ENCODE measurements at regions not wholly inside any gene's neighbourhood (a gene's known extent, or its start where the extent isn't known, plus 50 kb on each side); places are given as distances from the start of the nearest gene placed in this dataset.
"Not testable (repeated sequence)": the region's sequence is repeated elsewhere in the genome, so short reads cannot be mapped to it uniquely, and the experiment has no call there.

- DNase-seq (ENCODE audit: low read depth) = no peak
Measured at GRCh38 chr13:37475151-37475550, 123.4 kb downstream of the POSTN start.

DNA sequence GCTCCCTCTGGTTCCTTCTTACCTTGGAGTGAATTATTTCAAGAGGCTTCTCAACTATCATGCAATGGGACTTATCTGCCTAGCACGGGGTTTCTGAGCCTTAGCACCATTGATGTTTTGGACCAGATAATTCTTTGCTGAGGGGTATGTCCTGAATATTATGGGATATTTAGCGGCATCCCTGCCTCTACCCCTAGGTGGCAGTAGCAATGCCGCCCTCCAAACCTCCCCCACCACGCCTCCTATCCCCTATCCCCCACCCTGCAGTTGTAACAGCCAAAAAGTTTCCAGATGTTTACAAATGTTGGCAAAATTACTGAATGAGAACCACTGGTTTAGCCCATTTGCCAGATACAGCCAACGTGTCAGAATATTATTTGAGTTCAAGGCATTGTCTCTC lies 125.5 kb downstream of the POSTN start:
- DNase-seq (ENCODE audit: low read depth) = no peak

DNA sequence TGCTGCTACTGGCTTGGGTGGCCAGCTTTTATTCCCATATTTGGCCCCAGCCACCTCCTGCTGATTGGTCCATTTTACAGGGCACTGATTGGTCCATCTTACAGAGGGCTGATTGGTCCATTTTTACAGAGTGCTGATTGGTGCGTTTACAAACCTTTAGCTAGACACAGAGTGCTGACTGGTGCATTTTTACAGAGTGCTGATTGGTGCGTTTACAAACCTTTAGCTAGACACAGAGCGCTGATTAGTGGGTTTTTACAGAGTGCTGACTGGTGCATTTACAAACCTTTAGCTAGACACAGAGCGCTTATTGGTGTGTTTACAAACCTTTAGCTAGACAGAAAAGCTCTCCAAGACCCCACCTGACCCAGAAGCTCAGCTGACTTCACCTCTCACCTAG lies 126.3 kb downstream of the POSTN start:
- DNase-seq (ENCODE audit: low read depth) = not testable (repeated sequence)

DNA sequence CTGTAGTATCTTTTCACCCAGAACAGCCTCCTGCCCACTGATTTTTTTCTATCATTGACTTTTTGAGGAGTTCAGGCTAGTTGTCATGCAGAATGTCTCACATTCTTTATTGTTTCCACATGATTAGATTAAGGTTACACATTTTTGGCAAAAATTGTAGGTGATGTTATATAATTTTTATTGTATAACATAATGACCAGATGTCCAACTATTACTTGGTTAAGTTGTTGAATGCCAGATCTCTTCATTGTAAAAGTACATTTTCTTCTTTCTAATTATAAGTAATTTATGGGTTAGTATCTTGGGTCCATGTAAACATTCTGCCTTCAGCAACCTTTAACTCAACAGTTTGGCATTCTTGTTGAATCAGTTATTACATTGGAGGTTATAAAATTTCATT lies 138.4 kb downstream of the POSTN start:
- no peak for DNase-seq (ENCODE audit: low read depth)

DNA sequence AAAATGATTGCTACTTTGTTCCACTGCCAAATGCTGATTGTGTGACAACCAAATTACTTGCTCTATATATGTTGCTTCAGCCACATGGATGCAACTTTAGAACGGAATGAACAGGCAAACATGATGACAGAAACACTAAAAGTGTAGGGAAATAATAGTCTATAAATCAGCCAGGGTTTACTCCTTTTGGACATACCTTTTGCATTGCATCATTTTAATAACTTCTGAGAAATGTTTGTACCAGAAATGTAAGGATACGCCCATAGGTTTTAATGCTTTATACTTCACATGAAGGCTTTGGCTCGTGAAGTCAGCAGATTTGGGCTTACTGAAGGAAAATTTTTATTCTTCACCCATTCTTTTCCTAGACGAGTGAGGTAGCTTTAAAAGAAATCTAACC lies 141.0 kb downstream of the POSTN start:
- DNase-seq (ENCODE audit: low read depth) = no peak

GRCh38 chr13:37456506-37456905 lies 142.1 kb downstream of the POSTN start:
- no peak for DNase-seq (ENCODE audit: low read depth)

DNA sequence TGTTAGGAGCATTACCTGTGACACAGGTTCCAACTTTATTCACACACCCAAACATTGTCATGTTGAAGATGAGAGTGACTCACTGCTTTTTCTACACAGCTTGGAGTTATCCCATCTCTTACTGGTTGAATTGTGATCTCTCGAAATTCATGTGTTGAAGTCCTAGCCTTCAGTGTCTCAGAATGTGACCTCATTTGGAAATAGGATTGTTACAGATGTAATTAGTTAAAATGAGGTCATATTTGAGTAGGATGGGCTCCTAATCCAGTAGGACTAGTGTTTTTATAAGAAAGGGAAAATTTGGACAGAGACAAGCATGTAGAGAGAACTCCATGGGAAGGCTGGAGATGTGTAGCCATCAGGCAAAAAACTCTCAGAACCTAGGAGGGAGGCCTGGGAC lies 142.5 kb downstream of the POSTN start:
- DNase-seq (ENCODE audit: low read depth) = no peak

DNA sequence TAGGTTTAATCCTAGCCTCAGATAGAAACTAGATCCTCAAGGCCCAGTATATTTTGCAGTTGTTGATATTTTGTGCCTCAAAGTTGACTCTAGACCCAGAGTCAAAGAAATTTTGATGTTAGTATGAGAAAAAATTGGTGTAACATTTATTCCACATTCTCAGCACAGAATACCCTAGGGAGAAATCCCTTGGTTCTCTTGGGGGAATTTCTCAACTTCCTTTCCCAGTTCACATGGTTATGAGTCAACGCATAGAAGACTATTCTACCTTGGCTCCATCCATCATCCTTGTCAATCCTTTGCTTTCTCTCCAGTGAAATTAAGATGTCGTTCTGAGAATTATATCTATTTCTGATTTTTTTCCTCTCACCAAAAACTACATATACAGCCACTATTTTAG lies 145.3 kb downstream of the POSTN start:
- DNase-seq (ENCODE audit: low read depth) = no peak

- DNase-seq (ENCODE audit: low read depth) = no peak
Measured at GRCh38 chr13:37450276-37450675, 148.3 kb downstream of the POSTN start.

DNA sequence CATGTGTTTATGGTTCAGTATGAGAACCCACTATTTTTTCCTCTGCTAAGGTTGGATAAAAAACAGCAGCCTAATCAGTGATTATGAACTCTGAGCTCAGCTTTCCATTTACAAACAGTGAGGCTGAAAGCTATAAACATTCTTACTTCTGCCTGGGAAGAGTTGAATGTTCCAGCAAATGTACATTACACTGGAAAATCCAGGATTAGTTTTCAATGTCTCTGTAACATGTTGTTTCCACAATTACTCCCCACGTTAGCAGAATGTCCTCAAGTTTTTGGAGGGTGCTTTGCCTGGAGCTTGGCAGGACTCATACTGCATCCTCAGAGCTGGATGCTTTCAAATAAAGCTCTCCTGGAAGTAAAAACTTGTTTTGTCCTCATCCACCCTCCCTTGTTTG lies 150.4 kb downstream of the POSTN start:
- DNase-seq (ENCODE audit: low read depth) = no peak

DNA sequence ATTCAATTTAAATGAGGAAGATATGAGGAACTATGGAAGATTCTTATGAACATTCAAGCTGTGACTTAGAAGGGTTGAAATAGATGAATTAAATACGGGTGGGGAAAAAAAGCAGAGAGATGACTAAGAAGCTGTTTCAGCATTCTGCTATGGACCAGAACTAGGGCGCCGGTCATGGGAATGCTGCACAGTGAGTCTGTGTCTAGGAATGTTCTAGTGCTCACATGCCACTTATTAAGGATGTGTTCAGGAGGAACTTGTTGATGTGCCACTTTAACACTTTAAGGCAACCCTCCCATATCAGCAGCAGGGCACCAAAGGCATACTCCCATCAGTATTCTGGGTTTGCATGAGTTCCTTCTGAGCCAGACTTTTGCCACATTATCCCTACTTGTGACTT lies 152.1 kb downstream of the POSTN start:
- peak; percentile 97 for DNase-seq (ENCODE audit: low read depth)

- peak; percentile 79 for DNase-seq (ENCODE audit: low read depth)
Measured at GRCh38 chr13:37443538-37443937, 155.0 kb downstream of the POSTN start.

DNA sequence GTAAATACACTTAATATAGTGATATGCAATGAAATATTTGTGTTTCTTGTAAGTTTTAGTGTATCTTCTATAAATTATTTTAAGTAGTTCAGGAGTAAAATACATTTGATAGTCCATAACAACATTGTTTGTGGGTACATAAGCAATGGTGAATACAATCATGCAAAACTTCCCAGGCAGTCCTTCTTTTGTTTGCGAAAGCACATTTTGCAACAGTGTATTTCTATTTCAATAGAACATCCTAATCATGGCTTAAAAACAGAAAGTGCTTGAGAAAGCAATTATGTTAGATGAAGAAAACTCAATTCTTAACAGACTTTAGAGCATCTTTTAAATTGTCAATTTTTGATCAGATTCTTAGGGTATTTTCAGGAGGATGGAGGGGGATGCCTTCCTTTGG lies 155.6 kb downstream of the POSTN start:
- no peak for DNase-seq (ENCODE audit: low read depth)

DNA sequence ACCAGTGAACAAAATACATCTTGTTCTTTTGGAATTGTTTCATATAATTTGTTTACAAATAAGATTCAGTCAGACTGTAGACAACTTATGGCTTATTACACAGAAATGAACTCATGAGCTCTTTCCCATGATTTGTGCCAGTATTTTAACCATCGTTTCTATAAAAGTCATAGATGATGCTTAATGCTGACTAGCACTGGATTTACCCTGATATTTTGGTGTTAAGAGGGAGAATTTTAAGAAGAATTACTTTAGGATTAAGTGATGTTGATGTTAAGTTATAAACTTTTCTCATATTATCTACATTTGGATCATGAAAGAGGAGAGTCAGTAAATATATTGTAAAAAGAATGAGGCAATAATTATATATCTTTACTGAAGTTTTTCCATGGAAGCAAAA lies 162.7 kb downstream of the POSTN start:
- DNase-seq (ENCODE audit: low read depth) = no peak

DNA sequence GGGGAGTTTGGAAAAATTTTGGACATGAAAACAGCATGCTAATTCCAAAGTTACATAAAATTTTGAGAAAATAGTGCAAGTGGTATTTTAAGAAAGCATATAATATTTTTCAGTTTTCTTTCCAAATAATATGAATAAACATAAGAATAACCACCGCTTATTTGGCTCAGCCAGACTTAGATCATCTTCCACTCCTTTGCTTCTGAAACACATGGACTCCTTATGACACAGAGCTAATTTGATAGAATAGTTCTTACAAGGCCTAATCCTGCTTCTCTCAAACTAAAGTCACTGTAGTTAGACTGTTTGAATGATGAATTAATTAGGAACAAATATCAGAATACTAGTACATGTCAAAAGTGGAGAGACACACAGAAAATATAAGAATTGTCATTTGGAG lies 165.5 kb downstream of the POSTN start:
- DNase-seq (ENCODE audit: low read depth) = no peak

- peak; percentile 66 for DNase-seq (ENCODE audit: low read depth)
Measured at GRCh38 chr13:37429976-37430375, 168.6 kb downstream of the POSTN start.

DNA sequence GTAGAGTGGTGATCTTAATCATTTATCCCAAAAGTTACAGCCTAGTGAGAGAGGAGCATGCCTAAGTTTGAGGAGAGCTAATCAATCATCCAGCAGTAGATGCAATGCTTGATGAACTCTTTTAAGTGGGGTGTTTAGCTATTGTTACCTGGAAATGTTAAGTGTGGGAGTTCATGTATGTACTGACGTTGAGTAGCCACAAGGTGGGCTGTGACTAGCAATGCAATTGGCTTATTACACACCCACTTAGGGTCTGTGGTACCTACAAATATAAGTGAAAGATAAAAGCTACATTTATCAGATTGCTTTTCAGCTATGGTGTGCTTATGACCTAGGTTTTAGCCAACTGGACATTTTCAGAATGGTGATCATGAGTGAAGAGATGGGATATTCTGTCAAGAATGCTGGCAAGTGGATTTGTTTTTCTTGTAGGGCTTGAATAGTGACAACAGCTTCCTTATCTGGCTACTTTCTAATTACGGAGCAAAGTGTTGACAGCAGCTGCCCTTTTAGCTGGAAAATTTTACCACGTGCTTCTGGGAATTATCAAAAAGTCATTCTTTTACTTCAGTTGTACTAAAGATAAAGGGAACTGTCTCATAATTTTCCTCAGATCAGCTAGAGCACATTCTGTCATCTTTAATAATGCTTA lies 170.6 kb downstream of the POSTN start:
- DNase-seq (ENCODE audit: low read depth) = no peak

GRCh38 chr13:37418490-37418889 lies 180.1 kb downstream of the POSTN start:
- DNase-seq (ENCODE audit: low read depth) = no peak

DNA sequence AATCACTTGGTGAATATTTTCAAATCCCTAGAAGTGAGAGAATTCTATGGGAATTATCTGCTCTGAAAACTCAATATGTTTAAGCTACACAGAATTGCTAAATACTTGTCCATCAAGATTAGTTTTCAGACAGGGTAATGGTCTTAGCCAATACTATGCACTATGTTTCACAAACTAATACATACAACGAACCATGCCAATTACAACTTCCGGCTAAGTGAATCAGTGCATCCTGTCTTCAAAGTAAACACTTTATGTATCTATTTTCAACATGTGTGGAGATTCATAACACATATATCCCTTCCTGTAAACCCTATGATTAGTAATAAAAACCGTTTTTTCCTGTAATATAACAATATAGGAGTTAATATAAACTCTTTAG lies 181.5 kb downstream of the POSTN start:
- no peak for DNase-seq (ENCODE audit: low read depth)

GRCh38 chr13:37416291-37417059 lies 182.1 kb downstream of the POSTN start:
- DNase-seq (ENCODE audit: low read depth) = no peak

- no peak for DNase-seq (ENCODE audit: low read depth)
Measured at GRCh38 chr13:37413161-37413560, 185.4 kb downstream of the POSTN start.

- DNase-seq (ENCODE audit: low read depth) = no peak
Measured at GRCh38 chr13:37412241-37412921, 186.2 kb downstream of the POSTN start.

- no peak for DNase-seq (ENCODE audit: low read depth)
Measured at GRCh38 chr13:37410316-37410715, 188.3 kb downstream of the POSTN start.

Data from non-pigmented ciliary epithelial cell (primary cell).